H1 (cell line): ENCODE measurements at regions not wholly inside any gene's neighbourhood (a gene's known extent, or its start where the extent isn't known, plus 50 kb on each side); places are given as distances from the start of the nearest gene placed in this dataset.

ENCODE experiments used
- CTCF ChIP-seq, 3 experiments: IDR thresholded peaks; 1 replicate in 2 of 3; 2 replicates in 1 of 3; pipeline versions ENCODE4 v1.5.1 to v1.6.1; 2011; ENCODE audit warnings: low read length in 3 of 3, mild to moderate bottlenecking in 3 of 3, inconsistent platforms in 2 of 3, low read depth in 1 of 3, moderate library complexity in 1 of 3; ENCODE audit not compliant: insufficient read depth in 1 of 3; ENCODE audit errors: control extremely low read depth in 1 of 3
- FOSL1 ChIP-seq: IDR thresholded peaks from 2 replicates; pipeline ENCODE4 v1.6.1; 2011; ENCODE audit warnings: mild to moderate bottlenecking, low read depth, low read length, moderate library complexity; ENCODE audit not compliant: insufficient read depth
- GABPA ChIP-seq: IDR thresholded peaks from 2 replicates; pipeline ENCODE4 v1.6.1; 2011; ENCODE audit warnings: mild to moderate bottlenecking, low read length, moderate library complexity, borderline replicate concordance; ENCODE audit not compliant: insufficient read depth
- SIX5 ChIP-seq: IDR thresholded peaks from 2 replicates; pipeline ENCODE4 v1.6.1; 2011; ENCODE audit warnings: mild to moderate bottlenecking, low read depth, low read length

GRCh38 chr7:32293833-32294232, 196.3 kb downstream of the LSM5 start:
- TF ChIP-seq CTCF (IDR thresholded peaks at IDR 0.05; ENCODE audit: control extremely low read depth in 1 of 3, insufficient read depth in 1 of 3, low read depth in 1 of 3, low read length in 3 of 3) (no peak), GABPA (no peak), SIX5 (no peak), FOSL1 (no peak)
